SKM-1 (cell line): ENCODE measurements at regions not wholly inside any gene's neighbourhood (a gene's known extent, or its start where the extent isn't known, plus 50 kb on each side); places are given as distances from the start of the nearest gene placed in this dataset.
"Not testable (repeated sequence)": the region's sequence is repeated elsewhere in the genome, so short reads cannot be mapped to it uniquely, and the experiment has no call there.

Experiments used
- DNase-seq: peaks from one replicate; lab custom pipeline; 2025; ENCODE audit not compliant: unreplicated experiment; lab: John Stamatoyannopoulos, UW

DNA sequence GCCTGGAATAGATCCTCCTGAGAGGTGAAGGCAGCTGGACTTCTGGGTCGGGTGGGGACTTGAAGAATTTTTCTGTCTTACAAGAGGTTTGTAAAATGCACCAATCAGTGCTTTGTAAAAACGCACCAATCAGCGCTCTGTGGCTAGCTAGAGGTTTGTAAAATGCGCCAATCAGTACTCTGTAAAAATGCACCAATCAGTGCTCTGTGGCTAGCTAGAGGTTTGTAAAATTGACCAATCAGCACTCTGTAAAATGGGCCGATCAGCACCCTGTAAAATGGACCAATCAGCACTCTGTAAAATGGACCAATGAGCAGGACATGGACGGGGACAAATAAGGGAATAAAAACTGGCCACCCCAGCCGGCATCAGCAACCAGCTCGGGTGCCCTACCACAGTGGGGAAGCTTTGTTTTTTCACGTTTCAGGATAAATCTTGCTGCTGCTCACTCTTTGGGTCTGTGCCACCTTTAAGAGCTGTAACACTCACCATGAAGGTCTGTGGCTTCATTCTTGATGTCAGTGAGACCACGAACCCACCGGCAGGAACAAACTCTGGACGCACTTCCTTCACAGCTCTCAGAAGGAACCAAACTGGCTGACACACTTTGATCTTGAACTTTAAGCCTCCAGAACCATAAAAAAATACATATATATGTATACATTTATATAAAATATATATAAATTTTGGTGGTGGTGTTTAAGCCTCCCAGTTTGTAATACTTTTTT lies 197.8 kb upstream of the SLCO3A1 start:
- DNase-seq = not testable (repeated sequence)

DNA sequence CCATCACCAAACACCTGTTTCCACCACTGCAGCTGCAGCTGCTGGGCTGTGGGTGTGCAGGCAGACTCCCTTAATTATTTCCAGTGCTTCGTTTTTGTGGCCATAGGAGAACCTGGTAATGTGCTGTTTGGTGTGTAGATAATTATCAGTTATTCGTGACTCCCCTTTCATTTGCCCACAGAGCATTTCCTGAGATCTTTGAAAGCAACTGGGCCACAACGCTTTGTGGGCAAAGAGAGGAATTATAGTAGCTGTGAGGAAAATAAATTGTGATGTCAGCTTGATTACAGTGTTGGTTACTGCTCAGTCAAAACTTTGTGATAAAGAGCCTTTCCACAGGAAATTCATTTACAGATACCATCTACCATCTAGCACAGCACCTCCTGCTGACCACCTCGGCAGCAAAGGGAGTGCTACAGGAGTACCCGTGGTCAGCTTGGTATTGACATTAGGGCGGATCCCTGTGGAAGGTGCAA lies 193.3 kb upstream of the SLCO3A1 start:
- no peak for DNase-seq

DNA sequence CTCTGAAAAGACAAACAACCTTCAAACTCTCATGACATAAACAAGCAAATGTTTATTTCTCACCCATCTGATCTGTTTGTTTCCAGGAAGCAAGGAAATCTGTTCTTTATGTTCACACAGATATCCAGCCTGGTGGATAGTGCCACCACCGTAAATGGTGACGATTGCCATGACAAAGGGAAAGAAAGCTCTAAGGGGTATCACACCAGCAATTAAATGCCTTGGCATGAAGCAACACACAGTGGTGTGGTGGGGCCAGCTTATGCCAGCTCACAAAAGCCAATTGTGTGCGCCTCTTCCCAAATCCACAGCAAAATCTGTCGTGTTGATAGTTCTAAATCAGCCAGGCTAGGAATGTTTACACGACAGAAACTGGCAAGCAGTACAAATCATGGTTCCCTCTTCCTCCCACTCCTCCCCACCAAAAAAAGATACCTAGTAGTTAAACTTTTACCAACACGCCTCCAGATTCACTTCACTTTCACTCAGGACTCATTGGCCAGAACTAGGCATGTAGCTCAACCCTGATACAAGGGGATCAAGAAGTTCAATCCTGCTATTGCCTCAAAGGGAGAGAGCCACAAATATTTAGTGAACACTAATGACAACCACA lies 189.2 kb upstream of the SLCO3A1 start:
- DNase-seq = no peak

DNA sequence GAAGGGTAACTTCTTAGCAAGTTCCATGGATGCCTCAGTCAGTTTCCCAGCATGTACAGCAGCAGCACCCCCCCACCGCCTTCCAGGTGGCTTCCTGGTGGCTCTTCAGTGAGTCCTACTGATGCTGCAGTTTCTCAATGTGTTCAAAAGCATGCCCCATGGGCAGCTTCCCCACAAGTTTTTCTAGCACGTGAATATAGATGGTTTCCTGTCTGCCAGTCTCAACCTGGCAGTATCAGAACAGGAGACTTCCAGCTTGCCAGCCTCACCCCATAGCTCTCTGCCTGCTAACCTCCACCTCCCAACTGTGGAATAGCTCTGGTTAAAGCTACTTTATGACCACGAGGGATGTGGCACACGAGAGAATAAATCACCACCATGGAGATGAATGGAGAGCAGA lies 188.3 kb upstream of the SLCO3A1 start:
- DNase-seq = no peak

DNA sequence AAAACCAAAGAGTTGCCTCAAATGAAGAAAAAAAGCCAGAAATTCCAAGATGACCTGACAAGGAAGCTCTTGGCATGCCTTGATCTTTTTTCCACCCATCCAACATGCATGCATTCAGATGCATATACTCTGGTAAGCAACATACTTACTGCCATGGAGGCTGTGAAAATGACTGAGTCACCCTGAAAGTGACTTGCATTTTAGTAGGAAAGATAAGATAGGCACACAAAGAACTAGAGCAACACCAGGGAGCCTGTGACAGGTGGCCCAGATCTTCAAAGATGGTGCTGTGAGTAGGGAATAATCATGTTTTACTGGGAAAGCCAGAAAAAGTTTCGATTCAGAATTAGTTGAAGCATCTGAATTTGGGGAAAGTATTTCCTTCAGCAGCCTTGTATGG lies 185.1 kb upstream of the SLCO3A1 start:
- DNase-seq = no peak

- no peak for DNase-seq
These were observed 183.4 kb upstream of the SLCO3A1 start for GRCh38 chr15:91670108-91670507.

- DNase-seq = no peak
These were observed 175.5 kb upstream of the SLCO3A1 start for GRCh38 chr15:91678003-91678402.

DNA sequence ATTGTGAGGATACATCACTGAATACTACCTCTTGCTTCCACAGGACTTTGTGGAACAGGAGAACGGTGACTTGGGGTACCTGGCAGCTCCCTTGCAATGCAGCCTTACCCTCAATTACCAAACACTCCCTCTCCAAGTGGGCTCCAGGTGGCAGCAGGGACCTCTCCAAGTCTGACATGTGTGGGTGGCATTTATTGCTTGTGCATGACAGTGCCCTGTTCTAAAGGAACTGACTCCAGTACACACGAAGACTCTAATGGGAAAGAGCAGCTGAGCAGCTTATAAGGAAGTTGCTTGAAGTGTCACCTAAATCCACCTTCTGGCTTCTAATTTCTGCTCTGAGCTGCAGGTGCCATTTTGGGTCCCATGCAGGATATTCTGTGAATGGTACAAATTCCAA lies 174.1 kb upstream of the SLCO3A1 start:
- no peak for DNase-seq

GRCh38 chr15:91685436-91685835 lies 168.1 kb upstream of the SLCO3A1 start:
- no peak for DNase-seq

DNA sequence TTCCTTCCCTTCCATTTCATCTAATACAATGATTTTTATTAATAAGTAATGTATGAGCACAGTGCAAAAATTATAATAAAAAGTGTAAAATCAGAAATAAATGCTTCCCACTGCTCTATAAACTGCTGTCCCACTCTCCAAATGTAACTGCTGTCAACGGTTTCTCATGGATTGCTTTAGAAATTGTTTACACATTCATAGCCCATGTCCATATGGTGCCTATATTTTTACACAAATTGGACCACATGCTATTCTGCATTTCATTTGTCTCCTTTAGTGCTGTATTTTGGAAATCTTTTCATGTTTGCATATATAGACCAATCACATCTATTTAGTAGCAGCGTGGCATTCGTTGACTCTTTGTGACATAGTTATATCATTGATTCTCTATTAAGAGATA lies 164.7 kb upstream of the SLCO3A1 start:
- DNase-seq = no peak

DNA sequence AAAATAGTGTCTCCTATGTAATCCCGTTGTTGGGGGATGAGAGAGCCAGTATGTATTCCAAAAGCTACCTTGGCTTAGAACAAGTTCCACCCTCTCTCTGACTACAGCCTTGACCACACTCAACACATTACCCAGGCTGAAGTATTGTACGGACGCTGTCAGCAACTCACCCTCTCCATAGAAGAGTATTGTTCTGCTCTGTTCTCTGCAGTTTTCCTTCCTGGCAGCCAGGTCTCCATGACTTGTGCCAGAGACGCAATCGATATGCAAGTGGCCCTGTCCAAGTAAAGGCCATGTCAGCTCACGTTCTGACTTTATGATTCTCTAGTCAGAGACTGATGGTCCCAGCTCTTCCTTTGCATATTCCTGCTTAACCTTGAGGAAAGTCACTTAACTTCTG lies 164.1 kb upstream of the SLCO3A1 start:
- no peak for DNase-seq

- no peak for DNase-seq
These were observed 160.9 kb upstream of the SLCO3A1 start for GRCh38 chr15:91692596-91692995.

GRCh38 chr15:91694131-91694830 lies 159.2 kb upstream of the SLCO3A1 start:
- no peak for DNase-seq

- no peak for DNase-seq
These were observed 158.7 kb upstream of the SLCO3A1 start for GRCh38 chr15:91694831-91695210.

GRCh38 chr15:91695799-91696198 lies 157.7 kb upstream of the SLCO3A1 start:
- no peak for DNase-seq

DNA sequence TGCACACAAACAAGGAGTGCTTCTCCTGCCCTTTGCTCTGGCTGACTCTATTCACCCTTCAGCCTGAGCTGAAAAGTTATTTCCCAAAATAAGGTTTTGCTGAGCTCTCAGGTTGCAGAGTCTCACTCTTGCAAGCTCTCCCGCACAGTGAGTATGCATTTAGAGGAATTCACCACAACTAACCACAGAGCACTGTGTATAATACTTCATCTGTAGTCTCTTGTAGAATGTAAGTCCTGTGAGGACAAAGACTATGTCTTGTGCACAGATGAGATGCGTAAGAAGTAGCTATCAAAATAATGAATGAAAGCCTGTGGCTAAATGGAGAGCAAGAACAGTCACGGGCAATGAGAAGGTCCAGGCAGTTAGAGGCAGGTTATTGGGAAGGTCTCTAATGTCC lies 156.5 kb upstream of the SLCO3A1 start:
- DNase-seq = no peak

DNA sequence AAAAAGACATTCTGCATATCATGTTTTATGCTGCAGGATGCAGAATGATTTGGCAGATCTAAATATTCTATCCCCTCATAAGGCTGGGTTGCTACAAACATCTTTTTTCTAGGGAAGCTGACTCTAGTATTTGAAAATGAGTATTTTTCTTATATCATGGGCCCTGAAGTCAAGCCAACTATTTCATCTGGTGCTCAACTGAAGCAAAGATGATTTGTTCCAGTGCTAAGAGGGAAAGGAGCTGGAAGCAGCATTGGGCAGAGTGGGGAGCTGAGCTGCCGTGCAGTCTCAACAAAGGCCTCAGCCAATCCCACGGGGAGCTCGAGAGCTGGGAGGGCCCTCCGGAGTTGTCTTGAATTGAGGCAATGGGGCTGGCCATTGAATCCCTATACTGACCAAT lies 155.3 kb upstream of the SLCO3A1 start:
- DNase-seq = no peak

GRCh38 chr15:91699741-91700140 lies 153.8 kb upstream of the SLCO3A1 start:
- DNase-seq = no peak

GRCh38 chr15:91703274-91703673 lies 150.2 kb upstream of the SLCO3A1 start:
- no peak for DNase-seq

GRCh38 chr15:91704343-91704742 lies 149.2 kb upstream of the SLCO3A1 start:
- DNase-seq = no peak

DNA sequence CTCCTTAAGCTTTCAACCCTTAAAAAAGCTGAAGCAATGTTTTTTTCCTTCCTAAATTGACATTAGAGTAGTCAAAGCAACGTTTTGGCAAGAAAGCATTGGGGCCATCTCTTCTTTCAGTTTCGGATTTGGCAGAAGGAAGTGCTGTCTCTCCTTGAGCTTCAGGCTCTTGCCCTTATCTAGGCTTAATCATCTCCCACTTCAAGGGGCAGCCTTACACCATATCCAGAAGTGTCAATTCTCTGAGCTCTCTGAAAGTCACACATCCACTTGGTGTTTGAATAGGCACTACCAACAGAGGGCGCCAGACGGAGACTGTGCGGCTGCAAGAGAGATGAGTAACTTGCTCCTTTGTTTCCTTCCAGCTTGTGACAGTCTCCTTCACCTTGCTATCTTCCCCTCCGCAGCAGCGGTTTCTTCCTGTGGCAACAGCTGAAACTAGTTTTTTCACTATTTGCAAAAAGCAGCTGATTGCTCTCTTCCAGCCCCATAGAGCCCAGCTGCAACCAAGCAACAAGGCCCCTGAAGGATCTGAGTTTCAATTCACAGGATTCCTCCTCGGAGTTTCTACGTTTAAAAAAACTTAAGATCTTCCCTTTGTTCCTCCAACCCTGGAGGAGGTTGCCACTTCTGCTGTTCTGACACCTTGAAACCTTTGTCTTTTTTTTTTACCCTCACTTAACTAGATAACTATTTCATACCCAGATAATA lies 147.0 kb upstream of the SLCO3A1 start:
- DNase-seq = peak; percentile 86
